Muscle layer of duodenum (tissue), 2 donors: ENCODE measurements at regions not wholly inside any gene's neighbourhood (a gene's known extent, or its start where the extent isn't known, plus 50 kb on each side); places are given as distances from the start of the nearest gene placed in this dataset.

Source experiments
- H3K27ac ChIP-seq: one replicate; pipeline ENCODE4 v1.7.0; 2013; ENCODE audit warnings: mild to moderate bottlenecking, low read length
- H3K27me3 ChIP-seq: one replicate; pipeline ENCODE4 v1.7.0; 2013; ENCODE audit warnings: low read depth, mild to moderate bottlenecking, control low read depth, low read length
- H3K36me3 ChIP-seq, 2 donors: one replicate each; pipeline ENCODE4 v1.7.0; 2013; ENCODE audit warnings: low read length in 2 of 2, control low read depth in 1 of 2, mild to moderate bottlenecking in 1 of 2; ENCODE audit not compliant: insufficient read depth in 2 of 2, control insufficient read depth in 1 of 2
- H3K4me1 ChIP-seq, 2 donors: one replicate each; pipeline ENCODE4 v1.7.0; 2013; ENCODE audit warnings: low read length in 2 of 2, mild to moderate bottlenecking in 2 of 2, control low read depth in 1 of 2, moderate library complexity in 1 of 2; ENCODE audit not compliant: insufficient read depth in 2 of 2, control insufficient read depth in 1 of 2
- H3K4me3 ChIP-seq, 2 donors: one replicate each; pipeline ENCODE4 v1.7.0; 2013; ENCODE audit warnings: low read length in 2 of 2, low read depth in 1 of 2, mild to moderate bottlenecking in 1 of 2
- H3K9me3 ChIP-seq, 2 donors: one replicate each; pipeline ENCODE4 v1.7.0; 2013; ENCODE audit warnings: low read length in 2 of 2, control low read depth in 1 of 2, mild to moderate bottlenecking in 1 of 2; ENCODE audit not compliant: control insufficient read depth in 1 of 2
- donor health status: healthy.

DNA sequence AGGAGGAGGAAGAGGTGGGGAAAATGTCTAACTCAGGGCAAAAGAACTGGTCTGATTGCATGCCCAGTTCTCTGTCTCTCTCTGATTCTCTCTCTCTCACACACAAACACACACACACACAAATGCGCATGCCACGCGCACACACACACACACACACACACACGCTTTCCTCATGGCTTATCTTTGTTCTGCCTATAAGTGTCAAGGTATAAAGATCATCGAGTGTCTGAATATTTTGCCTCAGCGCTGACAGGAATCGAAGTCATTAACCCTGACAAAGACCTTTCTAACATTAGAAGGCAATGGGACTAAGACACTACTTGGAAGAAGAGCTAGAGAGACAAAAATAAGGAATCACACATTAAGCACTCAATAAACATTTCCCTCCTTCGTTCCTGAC lies 497.1 kb upstream of the KLHL29 start:
- Histone ChIP-seq H3K27me3 (no peaks in the 10 kb centered on the region), H3K27ac (no peak overlapping the region), H3K4me3 (no peak overlapping the region), H3K4me1 (no peaks in the 10 kb centered on the region), H3K36me3 (no peaks in the 10 kb centered on the region), H3K9me3 (no peaks in the 10 kb centered on the region)

DNA sequence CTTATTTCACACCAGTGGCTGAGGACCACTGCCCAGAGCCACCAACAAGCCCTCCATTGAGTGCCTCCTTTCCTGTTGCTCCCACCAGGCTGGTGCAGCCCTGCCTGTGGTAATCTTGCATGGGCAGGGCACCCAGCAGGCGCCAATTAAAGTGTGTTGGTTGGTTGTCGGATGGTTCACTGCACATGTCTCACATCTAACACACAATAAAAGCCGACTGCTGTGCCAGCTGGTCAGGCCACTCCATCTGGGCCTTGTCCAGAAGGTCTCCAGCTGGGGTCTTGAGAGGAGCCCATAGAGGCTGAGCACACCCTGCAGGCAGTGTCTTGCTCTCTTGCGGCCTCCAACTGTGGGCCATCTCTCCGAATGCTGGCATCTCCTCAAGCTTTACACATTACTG lies 494.8 kb upstream of the KLHL29 start:
- no peaks in the 10 kb centered on the region for H3K27me3 ChIP-seq
- H3K9me3 ChIP-seq: no peaks in the 10 kb centered on the region
- no peak overlapping the region for H3K27ac ChIP-seq

DNA sequence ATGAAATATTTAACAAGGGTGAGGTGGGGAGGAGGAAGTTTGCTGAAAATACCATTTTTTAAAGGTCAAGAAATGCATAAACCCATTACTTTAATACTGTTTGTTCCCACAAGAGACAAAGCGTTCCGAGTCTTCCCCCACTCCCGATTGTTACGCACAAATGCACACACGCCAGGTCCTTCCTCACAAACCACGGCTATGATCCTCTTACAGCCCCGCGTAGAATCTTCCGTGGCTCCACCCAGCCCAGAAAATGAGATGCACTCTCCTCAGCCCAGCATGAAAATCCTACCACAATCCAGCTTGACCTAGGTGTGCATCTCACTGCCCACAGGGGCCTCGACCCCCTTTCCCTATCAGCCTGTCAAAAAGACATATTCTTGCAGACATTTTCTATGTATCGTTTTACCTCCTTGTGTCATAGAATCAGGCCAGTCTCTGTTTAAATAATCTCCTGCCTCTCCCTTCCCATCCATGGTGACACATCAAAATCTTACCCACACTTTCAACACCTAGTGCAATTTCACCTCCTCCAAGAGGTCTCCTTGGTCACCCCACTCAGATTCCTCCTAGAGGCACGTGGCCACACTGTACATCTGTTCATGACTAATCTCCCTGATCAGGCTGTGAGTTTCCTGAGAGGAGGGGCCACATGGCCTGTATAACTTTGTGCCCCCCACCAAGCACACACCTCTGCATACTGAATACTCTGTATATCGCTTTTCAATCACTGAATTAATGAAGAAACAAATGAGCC lies 491.0 kb upstream of the KLHL29 start:
- no peaks in the 10 kb centered on the region for H3K4me1 ChIP-seq
- H3K9me3 ChIP-seq: no peaks in the 10 kb centered on the region
- H3K4me3 ChIP-seq: no peak overlapping the region
- no peak overlapping the region for H3K27ac ChIP-seq
- no peaks in the 10 kb centered on the region for H3K36me3 ChIP-seq
- H3K27me3 ChIP-seq: no peaks in the 10 kb centered on the region

More for the DNA sequence above, 494.8 kb upstream of the KLHL29 start:
- Histone ChIP-seq H3K4me3 (no peak overlapping the region), H3K4me1 (no peaks in the 10 kb centered on the region), H3K36me3 (no peaks in the 10 kb centered on the region)

DNA sequence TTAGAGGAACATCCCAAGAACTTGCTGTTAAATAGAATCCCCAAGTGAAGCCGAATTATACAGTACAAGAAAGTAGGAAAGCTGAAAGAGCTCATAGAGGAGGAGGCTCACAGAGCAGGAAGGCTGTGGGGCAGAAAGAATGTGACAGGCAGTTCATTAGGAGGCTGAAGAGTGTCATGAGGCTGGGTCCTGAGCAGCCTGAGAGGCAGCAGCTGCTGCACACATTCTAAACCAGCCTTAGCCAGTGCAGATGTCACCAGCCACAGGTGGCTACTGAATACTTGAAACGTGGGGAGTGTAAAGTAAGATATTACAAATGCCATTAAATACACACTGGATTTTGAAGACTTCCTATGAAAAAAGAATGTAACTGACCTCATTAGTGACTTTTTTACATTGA lies 490.2 kb upstream of the KLHL29 start:
- Histone ChIP-seq H3K27ac (no peak overlapping the region), H3K4me1 (no peaks in the 10 kb centered on the region), H3K4me3 (no peak overlapping the region), H3K36me3 (no peaks in the 10 kb centered on the region), H3K9me3 (no peaks in the 10 kb centered on the region), H3K27me3 (no peaks in the 10 kb centered on the region)

DNA sequence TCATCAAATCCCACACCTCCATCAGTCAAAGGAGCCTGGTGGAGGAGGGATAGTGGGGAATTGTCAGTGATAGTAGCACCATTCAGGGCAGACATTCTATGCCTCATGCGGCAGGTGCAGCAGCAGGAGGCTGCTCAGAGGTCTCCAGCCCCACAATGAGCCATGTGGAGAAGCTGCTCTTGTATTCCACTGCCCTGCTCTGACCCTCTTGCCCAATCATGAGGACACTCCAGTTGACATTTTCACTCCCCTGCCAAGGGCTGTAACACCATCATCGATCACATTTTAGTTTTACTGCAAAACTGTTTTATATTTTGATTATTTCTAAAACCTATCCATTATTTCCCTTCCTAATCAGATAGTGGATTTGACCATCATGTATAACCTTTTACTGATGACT lies 487.6 kb upstream of the KLHL29 start:
- Histone ChIP-seq H3K27ac (no peak overlapping the region), H3K36me3 (no peaks in the 10 kb centered on the region), H3K9me3 (no peaks in the 10 kb centered on the region), H3K4me3 (no peak overlapping the region), H3K27me3 (no peaks in the 10 kb centered on the region), H3K4me1 (no peaks in the 10 kb centered on the region)

DNA sequence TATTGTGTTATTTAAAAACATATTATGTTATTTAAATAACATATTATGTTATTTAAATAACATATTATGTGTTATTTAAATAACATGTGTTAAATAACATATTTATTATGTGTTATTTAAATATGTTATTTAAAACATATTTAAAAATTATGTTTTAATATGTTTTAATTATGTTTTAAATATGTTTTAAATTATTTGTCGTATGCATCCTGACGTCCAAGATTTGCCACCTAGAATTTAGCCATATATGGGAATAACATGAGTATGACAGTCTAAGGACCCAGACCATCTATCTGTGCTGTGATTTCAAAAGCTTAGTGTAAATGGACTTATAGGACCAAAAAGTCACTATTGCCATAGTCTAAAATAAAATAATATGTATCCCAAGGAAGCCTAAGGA lies 484.3 kb upstream of the KLHL29 start:
- H3K4me1 ChIP-seq: no peaks in the 10 kb centered on the region
- H3K27ac ChIP-seq: no peak overlapping the region
- H3K9me3 ChIP-seq: no peaks in the 10 kb centered on the region
- H3K27me3 ChIP-seq: no peaks in the 10 kb centered on the region
- no peaks in the 10 kb centered on the region for H3K36me3 ChIP-seq
- no peak overlapping the region for H3K4me3 ChIP-seq

DNA sequence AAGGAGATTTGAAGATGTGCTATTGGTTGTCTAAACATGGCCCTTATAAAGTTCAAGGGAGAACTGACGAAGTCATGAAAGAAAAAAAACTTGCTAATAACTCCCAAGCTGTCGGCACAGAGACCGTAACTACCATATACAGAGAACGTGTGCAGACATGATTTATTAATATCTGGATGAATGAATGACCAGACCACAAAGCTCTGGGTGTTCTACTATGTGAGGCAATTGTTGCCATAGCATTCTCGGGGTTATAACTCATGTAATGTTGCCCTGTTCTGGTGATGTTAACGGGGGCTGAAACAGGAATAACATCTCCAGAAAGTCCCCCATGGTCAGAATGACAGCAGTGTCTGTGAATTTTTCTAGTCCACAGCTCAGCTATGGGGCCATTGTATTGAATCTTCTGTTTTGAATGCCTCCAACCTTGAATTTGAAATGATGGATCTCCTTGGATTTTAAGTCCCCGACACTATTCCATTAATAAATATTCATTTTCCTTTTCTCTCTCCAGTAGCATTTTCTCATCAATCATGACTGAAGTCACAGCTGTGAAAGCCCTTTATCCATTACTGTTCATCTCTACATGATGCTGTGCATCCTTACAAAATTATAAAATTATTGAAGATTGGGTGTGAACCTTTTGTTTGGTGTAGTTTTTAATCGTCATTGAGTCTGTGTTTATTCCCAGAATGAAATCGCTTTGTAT lies 483.4 kb upstream of the KLHL29 start:
- Histone ChIP-seq H3K36me3 (no peaks in the 10 kb centered on the region), H3K9me3 (no peaks in the 10 kb centered on the region), H3K4me1 (no peaks in the 10 kb centered on the region)

DNA sequence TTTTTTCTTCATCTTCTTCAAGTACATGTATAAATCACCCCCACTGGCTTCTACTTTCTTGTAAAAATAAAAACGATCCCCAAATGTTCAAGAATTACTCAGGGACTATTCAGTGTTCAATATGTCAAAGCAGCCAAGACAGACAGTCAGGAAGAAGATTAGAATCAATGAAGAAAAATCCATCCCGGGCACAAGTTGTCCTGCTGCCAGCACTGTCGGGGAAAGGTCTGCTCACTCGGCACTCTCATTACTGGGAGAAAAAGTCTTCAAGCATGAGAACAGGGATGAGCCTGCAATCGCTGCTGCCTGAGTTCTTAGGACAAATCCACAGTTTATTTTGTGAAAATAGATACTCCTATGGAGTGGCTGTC lies 482.8 kb upstream of the KLHL29 start:
- Histone ChIP-seq H3K4me1 (no peaks in the 10 kb centered on the region), H3K9me3 (no peaks in the 10 kb centered on the region), H3K27me3 (no peaks in the 10 kb centered on the region), H3K36me3 (no peaks in the 10 kb centered on the region), H3K4me3 (no peak overlapping the region), H3K27ac (no peak overlapping the region)

More for the DNA sequence above, 483.4 kb upstream of the KLHL29 start:
- H3K27ac ChIP-seq: no peak overlapping the region
- no peaks in the 10 kb centered on the region for H3K27me3 ChIP-seq
- no peak overlapping the region for H3K4me3 ChIP-seq

DNA sequence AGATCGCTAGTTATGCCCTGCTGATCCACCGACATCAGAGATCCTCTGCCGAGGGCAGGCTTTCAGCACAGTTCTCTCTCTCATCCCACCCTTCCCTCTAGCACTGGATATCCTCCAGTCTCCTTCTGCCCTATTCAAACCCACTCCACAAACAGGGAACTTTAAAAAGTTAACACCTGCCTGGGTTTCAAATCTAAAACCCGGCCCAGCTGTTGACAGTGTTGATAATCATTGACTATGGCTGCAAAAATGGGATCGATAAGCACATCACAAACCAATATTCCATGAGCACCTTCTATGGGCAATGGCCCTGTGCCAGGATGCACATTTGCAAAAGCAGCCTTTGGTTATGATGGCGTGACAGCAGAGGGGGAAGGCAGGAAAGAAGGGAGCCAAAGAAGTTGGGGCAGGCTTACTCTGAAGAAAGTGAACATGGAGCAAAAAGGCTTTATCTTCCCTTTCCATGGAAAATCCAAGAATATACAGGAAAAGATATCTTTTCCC lies 482.3 kb upstream of the KLHL29 start:
- Histone ChIP-seq H3K27me3 (no peaks in the 10 kb centered on the region), H3K9me3 (no peaks in the 10 kb centered on the region), H3K27ac (no peak overlapping the region), H3K36me3 (no peaks in the 10 kb centered on the region), H3K4me3 (no peak overlapping the region), H3K4me1 (no peaks in the 10 kb centered on the region)

DNA sequence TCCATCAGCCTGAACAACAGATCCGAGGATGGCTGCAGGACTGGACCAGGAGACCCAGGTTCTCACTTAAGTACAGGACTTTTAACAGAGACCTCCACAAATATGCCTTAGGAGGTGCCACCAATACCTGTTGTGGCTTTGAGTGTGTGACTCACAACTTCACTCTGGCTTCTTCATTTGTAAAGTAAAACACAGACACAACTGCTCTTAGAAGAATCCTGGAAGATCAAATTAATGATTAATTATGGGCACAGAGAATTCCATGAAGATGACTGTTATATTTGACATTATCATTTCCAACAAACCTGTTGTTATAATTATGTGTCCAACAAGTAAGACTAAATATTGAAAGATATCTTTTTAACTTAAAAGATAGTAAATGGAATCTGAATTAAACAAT lies 481.4 kb upstream of the KLHL29 start:
- H3K36me3 ChIP-seq: no peaks in the 10 kb centered on the region
- no peak overlapping the region for H3K4me3 ChIP-seq
- H3K9me3 ChIP-seq: no peaks in the 10 kb centered on the region
- H3K4me1 ChIP-seq: no peaks in the 10 kb centered on the region
- no peaks in the 10 kb centered on the region for H3K27me3 ChIP-seq
- no peak overlapping the region for H3K27ac ChIP-seq

DNA sequence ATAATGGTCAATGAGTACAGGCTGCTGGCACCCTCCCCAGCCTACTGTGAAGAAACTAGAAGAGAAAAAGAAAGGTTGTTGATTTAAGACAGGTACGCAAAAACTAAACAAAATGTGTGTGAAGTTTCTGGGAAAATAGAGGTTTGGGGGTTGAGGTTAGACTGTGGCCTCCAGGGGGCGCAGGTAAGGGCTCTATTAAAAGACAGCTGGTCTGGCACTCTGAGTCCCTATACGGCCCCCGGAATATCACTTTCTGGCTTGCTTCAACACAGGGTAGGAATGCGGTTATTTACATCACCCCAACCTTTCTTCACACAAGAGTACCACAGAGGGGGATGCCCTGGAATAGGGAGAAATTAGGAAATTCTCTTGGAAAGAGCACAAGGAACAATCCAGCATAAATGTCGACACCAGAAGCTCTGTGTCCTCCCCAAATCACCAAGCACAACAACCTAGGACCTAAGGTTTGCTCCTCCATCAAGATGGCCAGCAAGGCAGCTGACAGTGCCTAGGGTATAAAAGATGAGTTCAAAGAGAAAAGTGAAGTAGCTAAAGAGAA lies 480.8 kb upstream of the KLHL29 start:
- Histone ChIP-seq H3K27ac (no peak overlapping the region), H3K27me3 (no peaks in the 10 kb centered on the region), H3K4me1 (no peaks in the 10 kb centered on the region), H3K36me3 (no peaks in the 10 kb centered on the region), H3K4me3 (no peak overlapping the region), H3K9me3 (no peaks in the 10 kb centered on the region)
